NCI-H2227 treated with DMSO at 0.1 percent for 48 hours (cell line): ENCODE measurements at regions not wholly inside any gene's neighbourhood (a gene's known extent, or its start where the extent isn't known, plus 50 kb on each side); places are given as distances from the start of the nearest gene placed in this dataset.
"Not testable (repeated sequence)": the region's sequence is repeated elsewhere in the genome, so short reads cannot be mapped to it uniquely, and the experiment has no call there.

Experiments used
- DNase-seq: peaks from one replicate; lab custom pipeline; 2025; lab: John Stamatoyannopoulos, UW

DNA sequence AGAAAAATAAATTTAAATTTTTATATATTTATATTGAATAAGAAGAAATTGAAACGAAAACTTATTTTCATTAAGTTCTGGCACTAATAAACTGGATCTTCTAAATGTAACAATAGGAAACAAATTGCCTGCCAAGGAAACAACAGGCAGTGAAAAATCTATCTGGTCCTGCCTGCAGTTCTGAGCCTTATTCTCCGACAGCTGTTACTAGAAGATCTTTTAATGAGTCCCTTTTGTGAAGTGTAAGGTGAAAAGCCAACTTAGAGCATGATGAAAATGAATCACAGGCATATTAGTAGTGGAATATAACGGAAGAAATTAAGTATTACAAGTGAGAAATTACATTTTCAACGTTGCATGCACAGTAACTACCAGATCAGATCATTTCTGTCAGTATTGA lies 1002.7 kb upstream of the PCDH20 start:
- no peak for DNase-seq

DNA sequence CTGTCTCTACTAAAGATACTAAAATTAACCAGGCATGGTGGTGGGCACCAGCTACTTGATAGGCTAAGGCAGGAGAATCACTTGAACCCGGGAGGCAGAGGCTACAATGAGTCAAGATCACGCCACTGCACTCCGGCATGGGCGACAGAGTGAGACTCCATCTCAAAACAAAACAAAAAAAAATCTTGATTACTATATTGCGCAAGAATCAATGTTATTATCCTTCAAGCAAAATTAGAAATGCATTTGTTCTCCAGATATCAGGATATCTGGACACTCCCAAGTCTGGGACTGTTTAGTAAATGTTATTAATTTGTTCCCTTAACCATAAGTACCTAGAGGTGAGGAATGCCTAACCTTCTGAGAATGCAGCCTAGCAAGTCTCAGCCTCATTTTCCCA lies 992.2 kb upstream of the PCDH20 start:
- no peak for DNase-seq

DNA sequence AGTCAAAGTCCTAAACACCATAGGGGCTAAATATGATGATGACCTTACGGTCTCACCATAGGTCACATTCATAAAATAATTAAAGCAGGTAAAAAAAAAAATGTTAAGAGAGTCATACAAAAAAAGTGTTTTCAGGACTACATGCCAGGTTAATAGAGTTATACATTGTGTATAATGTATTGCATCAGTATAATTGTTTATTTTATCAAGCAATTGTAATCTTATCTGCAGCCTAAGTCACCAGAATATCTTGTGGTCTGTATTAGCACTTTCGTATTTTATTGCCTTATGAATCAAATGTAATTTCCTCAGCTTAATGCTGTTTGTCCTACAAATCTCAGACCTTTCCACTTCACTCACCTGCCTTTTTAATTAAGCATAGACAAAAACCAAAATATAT lies 972.9 kb upstream of the PCDH20 start:
- DNase-seq, result no peak

DNA sequence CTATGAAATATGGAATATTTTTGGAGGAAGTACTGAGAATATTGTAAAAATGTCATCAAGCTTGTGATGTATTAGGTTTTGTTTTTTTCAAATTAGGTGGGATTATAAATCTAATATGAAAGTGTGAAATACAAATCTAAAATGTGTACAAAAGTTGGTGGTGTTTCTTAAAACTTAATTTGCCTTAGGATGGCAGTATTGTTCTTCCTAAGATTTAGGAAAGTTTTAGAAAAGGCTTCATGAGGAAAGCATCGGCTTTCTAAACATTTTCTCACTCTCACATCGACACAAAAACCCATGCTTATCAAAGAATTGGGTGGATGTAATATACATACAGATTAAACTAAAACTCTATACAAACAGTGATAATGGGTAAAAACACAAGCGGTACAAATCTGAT lies 972.0 kb upstream of the PCDH20 start:
- DNase-seq, result no peak

DNA sequence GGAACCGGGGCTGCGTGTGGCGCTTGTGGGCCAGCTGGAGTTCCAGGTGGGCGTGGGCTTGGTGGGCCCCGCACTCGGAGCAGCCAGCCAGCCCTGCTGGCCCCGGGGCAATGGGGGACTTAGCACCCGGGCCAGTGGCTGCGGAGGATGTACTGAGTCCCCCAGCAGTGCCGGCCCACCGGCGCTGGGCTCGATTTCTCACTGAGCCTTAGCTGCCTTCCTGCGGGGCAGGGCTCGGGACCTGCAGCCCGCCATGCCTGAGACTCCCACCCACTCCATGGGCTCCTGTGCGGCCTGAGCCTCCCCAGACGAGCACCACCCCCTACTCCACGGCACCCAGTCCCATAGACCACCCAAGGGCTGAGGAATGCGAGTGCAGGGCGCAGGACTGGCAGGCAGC lies 963.6 kb upstream of the PCDH20 start:
- not testable (repeated sequence) for DNase-seq

DNA sequence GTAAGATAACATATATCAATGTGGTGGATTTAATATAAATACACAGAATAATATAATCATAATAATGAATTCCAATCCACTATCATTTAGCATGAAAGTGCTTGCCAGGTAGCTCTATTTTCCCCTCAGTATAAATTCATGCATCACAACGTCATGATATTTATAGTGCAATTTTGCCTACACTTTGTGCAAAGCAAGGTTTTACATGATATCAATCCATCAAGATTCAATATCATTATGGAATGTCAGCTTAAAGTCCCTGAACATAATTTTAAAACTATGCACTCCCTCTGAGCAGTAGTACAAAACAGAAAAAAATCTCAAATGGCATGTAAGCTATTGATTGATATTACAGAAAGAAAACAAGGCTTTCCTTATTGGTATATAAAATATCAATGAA lies 962.2 kb upstream of the PCDH20 start:
- no peak for DNase-seq

DNA sequence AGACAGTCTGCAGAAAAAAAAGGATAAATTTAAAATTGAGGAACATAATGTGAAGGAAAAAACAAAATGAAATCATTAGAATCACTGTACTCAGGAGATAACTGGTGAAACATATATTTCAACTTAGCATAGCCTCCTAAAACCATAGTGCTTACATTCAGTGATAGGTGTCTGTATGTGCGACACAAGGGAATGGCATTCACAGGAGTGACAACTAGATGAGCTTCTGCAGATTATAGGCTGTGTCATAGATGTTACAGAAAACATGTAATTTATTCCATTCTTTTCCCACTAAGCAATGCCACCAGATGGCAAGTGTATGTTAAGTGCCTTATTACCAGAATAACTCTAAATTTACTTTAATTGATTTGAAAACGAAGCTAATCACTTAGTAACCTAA lies 960.0 kb upstream of the PCDH20 start:
- peak; percentile 38 for DNase-seq

DNA sequence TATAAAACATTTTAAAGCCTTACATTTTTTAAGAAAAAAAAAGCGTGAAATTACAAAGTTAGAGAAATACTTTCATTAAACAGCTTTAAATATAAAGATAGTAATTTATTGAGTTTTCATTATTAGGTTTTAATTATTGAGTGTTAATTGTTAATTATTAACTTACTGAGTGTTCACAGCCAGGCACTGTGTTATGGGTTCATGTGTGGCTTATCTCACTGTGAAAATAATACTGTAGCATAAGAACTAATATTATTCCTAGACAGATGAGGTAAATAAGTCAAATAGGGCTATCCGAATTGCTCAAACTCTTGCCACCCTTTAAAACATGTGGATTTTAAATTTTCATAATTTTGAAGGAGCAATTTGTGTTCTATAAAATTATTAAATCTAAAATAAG lies 956.1 kb upstream of the PCDH20 start:
- no peak for DNase-seq

DNA sequence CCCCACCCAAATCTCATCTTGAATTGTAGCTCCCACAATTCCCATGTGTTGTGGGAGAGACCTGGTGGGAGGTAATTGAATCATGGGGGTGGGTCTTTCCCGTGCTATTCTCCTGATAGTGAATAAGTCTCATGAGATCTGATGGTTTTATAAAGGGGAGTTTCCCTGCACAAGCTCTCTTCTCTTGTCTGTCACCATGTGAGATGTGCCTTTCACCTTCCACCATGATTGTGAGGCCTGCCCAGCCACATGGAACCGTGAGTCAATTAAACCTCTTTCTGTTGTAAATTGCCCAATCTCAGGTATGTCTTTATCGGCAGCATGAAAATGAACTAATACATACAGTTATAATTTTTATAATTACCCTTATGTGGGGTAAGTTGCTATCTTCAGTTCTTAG lies 952.3 kb upstream of the PCDH20 start:
- DNase-seq, result not testable (repeated sequence)

DNA sequence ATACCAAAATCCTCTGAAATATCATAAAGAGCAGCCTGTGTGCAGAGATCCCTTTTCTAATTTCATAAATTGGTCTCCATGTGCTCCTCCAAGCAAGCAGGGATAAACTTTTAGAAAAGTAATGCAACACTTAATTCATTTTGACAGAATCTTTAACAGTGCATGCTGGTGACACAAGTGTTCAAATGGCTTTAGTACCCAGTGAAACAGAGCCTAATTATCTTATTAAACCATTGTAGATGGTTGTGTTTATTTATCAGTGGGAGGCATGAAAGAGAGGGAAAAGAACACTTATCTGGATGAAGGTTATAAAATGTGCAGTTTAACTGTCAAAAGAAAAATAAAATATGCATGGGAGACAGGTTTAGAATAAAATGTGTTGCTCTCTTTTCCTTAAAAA lies 945.0 kb upstream of the PCDH20 start:
- peak; percentile 11 for DNase-seq

DNA sequence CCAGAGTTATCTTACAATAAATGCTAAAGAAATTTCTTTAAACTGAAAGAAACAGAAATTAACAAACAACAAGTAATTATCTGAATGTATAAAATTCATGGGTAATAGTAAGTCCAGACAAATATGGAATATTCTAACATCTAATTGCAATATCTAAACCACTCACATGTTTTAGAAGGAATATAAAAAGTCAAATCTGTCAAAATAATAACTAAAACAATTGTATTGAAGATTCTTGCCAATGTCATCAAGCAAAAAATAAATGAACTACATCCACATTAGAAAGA lies 942.9 kb upstream of the PCDH20 start:
- no peak for DNase-seq

DNA sequence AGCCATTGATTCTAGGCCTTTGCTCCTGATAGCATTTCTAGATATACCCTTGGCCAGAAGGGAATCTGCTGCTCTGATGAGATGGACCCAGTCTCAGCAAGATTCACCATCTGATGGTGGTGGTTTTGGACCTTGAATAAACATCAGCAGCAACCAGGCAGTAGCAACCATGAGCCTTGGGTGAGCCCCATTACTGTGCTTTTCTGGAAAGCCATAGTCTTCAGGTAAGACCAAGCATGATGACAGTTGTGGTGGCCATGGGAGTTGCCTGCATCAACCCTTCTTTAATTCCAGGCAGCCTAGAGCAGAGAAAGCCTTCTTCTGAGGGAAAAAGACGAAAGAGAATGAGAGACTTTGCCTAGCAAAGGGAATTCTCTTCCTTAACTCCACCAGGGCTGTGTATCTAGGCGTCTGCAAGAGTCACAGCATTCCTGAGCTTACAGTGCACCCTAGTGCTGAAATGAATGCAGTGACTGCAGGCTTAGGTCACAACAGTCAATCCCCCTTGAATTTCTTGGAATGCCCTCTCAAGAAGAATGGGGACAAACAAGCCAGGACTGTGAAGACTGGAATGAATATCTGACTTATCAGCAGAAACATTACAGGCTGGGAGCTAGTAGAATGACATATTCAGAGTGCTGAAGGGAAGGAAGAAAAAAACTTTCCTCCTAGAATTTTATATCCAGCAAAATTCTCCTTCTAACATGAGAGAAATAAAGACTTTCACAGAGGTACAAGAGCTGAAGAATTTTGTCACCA lies 942.4 kb upstream of the PCDH20 start:
- peak; percentile 2 for DNase-seq

DNA sequence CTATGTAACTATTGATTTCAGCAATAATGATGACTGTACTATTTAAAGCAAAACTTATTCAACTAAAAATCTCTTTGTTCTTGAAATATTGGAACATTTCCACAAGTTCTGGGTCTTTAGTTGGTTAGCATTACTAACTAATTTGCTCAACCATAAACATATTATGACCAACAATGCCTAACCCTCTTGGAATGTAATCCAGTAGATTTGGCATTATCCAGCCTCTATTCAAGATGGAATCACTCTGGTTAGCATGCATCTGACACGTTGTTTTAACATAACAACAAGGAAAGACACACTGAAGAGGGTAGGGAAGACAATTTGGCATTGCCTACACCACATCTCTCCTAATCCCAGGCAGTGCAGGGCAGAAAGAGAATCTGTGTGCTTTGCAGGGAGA lies 941.3 kb upstream of the PCDH20 start:
- no peak for DNase-seq

DNA sequence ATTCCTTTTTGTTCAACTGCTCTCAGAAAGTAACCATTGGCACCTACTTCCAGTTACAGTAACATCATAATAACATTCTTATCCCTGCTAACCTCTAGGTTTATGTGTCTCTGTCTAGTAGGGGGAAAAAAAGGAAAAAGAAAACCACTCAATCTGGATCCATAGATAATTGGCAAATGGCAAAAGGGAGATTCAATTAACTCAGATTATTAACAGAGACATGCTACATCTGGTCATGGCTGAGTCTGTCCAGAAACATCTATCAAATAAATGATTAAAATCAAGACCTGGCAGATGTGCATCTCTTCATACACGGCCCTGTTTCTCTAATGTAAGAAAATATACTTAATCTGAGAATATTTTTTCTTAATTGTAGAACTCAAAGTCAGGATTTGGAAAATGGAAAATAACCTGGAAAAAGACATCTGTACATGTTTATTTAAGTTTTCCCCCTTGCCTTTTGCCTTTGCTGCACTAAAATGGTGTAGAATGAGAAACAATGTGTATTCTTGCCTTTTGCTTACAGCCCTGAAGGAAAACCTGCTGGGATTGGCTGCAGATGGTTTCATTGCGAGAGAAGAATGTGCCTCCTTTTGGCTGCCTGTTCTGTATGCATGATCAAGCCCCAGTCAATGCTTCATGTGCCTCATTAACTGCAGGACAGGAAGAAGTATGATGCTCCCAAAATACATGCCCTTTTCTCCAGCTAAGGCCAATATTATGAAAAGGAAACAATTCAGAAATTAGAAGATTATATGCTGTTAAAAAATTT lies 921.6 kb upstream of the PCDH20 start:
- no peak for DNase-seq

DNA sequence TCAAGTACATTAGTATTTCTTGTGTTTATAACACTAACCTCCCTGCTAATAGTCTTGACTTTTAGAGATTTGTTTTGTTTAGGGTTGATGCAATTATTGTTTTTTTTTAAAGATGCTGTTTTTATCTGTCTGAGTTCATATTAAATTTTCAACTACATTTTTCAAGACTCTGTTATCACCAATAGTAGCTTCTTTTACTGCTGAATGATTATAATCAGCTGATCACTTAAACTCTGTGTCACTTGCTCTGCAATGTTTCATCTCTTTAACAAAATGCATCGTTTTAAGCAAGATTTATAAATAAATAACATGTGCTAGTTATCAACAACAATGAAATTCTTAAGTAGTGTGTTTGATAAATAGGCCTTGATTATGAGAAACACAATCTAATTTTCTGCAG lies 920.9 kb upstream of the PCDH20 start:
- no peak for DNase-seq

DNA sequence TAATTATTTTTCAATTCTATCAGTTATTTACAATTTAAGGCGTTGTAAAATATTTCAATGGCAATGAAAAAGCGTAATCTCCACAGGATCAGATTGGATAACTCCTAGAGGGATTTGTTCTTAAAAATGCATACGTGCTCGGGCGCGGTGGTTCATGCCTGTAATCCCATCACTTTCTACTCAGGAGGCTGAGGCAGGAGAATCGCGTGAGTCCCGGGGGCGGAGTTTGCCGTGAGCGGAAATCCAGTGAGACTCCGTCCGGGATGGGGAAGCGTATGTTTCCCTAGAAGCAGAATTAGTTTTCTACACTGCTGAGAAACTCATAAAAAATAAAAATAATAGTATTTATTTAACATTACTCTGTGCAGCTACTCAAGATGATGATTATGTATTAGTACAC lies 917.8 kb upstream of the PCDH20 start:
- no peak for DNase-seq

DNA sequence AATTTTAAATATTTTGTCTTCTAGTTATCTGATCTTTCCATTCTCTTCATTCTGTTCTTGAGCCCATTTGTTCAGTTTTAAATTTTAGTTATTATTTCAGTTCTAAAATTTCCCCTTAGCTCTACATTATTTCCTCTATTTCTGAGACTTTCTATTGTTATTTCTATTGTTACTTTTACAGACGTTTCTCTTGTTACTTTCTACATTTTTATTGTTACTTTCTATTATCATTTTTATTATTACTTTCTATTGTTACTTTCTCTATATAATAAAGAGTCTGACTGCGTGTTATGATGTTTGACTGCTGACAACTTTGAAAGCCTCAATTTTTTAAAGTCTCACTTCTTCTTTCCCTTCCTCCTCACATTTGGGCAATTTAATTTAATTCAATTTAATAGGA lies 915.7 kb upstream of the PCDH20 start:
- DNase-seq, result no peak

DNA sequence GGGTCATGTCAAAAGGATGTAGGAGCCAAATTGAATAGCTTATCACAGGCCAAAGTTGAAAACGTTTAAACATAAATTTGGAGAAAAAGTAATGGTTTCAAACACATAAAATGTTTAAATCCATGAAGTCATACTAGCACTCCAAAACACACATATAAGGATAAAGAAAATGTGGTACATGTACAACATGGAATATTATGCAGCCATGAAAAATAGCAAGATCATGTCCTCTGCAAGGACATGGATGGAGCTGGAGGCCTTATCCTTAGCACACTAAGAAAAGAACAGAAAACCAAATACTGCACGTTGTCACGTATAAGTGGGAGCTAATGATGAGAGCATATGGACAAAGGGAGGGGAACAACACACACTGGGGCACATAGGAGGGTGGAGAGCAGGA lies 911.7 kb upstream of the PCDH20 start:
- DNase-seq, result no peak

DNA sequence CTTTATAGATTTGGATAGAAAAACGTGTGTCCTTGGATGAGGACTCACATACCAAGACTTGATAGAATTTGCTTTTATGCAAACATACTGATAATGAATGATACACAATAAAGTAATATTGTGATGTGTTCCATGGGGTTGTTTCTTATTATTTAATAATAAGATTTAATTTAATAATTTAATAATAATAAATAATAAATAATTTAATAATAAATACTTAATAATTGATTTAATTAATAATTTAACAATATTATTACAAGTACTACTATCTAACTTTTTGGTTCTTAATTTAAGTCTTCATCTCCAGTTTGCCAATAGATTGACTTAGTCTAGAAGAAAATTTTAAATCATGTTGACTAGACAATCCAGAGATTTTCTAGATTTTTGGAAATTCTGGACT lies 909.2 kb upstream of the PCDH20 start:
- DNase-seq, result no peak

DNA sequence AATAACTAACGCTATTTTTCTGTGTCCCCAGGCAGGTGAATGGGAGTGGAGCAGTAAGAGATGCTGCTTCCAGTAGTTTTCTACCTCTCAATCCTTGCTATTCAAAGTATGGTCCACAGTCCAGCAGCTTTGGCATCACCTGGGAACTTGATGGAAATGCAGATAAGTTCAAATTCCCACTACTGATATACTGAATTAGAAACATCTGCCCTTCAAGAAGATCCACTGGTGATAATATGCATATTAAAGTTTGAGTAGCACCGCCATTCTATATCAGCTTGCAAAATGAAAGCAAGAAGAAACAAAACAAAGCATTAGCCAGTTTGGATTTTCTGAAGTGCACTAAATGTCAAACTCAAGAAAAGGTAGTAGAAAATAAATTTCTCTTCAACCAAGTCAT lies 906.2 kb upstream of the PCDH20 start:
- DNase-seq, result no peak

DNA sequence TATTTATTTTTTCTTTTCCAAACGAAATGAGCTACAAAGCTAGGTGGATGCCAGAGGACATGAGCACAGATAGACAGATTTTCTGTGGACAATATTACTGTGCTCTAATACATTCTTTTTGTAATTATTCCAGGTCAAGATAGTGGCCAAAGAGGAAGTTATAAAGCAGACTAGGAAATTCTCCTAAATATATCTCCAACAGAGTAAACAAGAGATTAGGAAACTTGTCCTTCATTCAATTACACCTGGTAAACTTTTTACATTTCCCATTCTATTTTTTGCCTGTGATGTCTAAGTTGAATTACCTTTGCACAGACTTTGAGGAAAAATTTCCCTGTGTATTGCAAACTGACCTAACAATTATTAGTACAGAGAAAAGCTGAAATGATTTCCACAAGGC lies 905.5 kb upstream of the PCDH20 start:
- DNase-seq, result no peak

DNA sequence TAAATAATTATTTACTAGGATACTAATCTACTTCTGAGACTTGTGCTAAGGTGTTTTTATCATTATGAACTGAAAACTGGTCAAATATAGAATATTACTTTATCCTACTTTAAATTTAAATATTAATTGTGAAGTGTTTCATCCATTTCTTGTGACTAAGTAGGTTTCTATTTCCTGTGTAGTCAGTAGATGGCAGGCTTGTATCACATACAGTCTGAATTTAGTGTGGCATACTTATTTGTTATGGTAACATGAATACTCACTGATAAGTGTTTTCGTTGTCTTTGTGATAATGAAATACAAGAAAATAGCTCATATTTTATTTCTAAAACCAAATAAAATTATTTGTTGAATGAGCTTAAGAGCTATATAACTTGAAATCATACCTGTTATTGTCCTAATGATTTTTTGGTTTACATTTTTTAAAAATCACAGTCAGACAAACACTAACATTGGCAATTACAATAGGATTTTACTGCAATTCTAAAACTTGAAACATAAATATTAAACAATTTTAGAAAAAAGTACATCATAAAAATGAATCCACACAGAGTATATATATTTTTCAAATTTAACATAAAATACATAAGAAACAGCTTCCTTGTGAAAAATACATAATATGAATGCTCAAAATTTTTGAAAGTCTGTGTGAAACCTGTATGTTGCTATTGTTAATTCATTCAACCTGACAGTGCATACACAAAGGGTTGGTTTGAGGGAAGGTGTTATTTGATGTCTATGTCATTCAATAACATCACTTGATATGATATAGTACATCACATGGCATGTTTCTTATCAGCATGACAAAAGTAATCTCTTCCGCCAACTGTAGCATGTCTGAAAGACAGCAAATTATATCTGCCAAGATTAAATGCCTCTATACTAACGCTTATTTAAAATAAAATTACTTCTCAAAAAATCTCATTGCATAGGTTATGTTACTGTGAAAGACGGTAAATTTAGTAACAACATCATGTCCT lies 904.8 kb upstream of the PCDH20 start:
- peak; percentile 37 for DNase-seq

DNA sequence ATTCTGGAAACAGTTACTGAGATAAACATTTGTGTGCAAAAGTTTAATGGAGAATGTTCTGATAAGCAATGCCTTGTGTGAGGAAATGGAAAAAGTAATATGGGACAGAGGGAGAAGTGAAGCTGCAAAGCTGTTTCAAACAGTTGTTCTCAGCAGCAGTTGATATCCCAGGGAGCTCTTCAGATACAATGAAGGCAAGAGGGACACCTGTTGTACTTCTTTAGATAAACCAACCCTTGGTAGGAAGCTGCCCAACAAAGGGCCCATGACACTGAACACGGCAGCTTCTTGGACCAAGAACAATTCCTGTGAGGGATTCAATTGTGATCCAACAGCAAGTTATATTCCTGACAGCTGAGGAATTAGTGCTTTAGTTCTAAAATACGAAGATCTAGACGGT lies 894.3 kb upstream of the PCDH20 start:
- no peak for DNase-seq
